ENCODE measurements at regions not wholly inside any gene's neighbourhood (a gene's known extent, or its start where the extent isn't known, plus 50 kb on each side); places are given as distances from the start of the nearest gene placed in this dataset.

GRCh38 chr6:98343797-98344196 lies 490.6 kb upstream of the POU3F2 start:
- H3K27ac ChIP-seq: no peak overlapping the region
- TF ChIP-seq, protein P1, sequence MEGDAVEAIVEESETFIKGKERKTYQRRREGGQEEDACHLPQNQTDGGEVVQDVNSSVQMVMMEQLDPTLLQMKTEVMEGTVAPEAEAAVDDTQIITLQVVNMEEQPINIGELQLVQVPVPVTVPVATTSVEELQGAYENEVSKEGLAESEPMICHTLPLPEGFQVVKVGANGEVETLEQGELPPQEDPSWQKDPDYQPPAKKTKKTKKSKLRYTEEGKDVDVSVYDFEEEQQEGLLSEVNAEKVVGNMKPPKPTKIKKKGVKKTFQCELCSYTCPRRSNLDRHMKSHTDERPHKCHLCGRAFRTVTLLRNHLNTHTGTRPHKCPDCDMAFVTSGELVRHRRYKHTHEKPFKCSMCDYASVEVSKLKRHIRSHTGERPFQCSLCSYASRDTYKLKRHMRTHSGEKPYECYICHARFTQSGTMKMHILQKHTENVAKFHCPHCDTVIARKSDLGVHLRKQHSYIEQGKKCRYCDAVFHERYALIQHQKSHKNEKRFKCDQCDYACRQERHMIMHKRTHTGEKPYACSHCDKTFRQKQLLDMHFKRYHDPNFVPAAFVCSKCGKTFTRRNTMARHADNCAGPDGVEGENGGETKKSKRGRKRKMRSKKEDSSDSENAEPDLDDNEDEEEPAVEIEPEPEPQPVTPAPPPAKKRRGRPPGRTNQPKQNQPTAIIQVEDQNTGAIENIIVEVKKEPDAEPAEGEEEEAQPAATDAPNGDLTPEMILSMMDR (conservative IDR thresholded peaks at IDR 0.05): no peak

DNA sequence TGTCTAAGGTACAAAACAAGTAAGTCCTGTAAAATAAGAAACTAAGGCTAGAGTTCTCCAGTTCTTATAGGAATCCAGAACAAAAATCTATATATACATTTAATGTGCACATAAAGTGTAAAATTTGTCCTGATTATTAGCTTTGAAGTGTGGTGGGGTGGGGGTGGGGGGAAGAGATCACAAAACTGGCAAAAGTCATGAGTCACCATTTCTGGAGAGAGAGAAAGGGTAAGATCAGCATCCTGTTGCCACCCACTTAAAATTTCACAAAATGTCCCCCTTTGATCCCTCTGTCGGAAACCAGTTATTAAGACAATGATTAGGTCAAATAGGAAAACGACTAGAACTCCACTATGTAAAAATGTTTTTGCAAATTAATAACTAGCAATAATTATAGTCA lies 482.0 kb upstream of the POU3F2 start:
- H3K27ac ChIP-seq: no peak overlapping the region
- TF ChIP-seq, protein P1 (conservative IDR thresholded peaks at IDR 0.05): no peak

DNA sequence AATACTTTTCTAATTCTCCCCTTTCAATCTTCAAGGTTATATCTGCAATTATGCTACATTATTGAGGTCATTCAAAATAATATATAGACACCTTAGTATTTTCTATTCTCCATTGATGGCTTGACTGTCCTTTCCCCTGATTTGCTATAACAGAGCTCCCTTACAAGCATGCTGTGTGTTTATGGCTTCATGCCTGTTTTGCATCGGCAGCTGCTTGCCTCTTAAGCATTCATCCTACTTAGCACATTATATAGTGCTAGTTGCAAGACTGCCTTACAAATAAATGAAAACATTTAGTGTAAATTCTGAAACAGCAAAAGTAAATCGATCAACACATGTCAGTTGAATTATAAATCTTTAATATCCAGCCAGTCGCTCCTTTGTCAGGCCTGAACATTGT lies 476.2 kb upstream of the POU3F2 start:
- TF ChIP-seq, protein P1 (conservative IDR thresholded peaks at IDR 0.05): no peak
- no peak overlapping the region for H3K27ac ChIP-seq

GRCh38 chr6:98366371-98366770 lies 468.0 kb upstream of the POU3F2 start:
- H3K27ac ChIP-seq: no peak overlapping the region
- TF ChIP-seq, protein P1 (conservative IDR thresholded peaks at IDR 0.05): no peak

- no peak overlapping the region for H3K27ac ChIP-seq
- TF ChIP-seq, protein P1 (conservative IDR thresholded peaks at IDR 0.05): no peak
Measured at GRCh38 chr6:98380589-98380988, 453.8 kb upstream of the POU3F2 start.

GRCh38 chr6:98382246-98382645 lies 452.1 kb upstream of the POU3F2 start:
- TF ChIP-seq, protein P1 (conservative IDR thresholded peaks at IDR 0.05): no peak
- no peak overlapping the region for H3K27ac ChIP-seq

- TF ChIP-seq, protein P1 (conservative IDR thresholded peaks at IDR 0.05): no peak
- no peak overlapping the region for H3K27ac ChIP-seq
Measured at GRCh38 chr6:98384334-98384733, 450.0 kb upstream of the POU3F2 start.

- TF ChIP-seq, protein P1 (conservative IDR thresholded peaks at IDR 0.05): no peak
Measured at GRCh38 chr6:98384801-98385200, 449.6 kb upstream of the POU3F2 start.

More at GRCh38 chr6:98384801-98385200, 449.6 kb upstream of the POU3F2 start:
- H3K27ac ChIP-seq: no peak overlapping the region
